H1 (cell line): ENCODE measurements at regions not wholly inside any gene's neighbourhood (a gene's known extent, or its start where the extent isn't known, plus 50 kb on each side); places are given as distances from the start of the nearest gene placed in this dataset.

Experiments used
- CTCF ChIA-PET: fragments of 300-600 bp; sonication (Branson Sonifier 250); formaldehyde crosslinking; loops from one replicate; lab custom pipeline; 2021; ENCODE audit not compliant: partially characterized antibody; lab: Charles Lee
- POLR2A ChIA-PET: fragments of 300-600 bp; sonication (Branson Sonifier 250); formaldehyde crosslinking; loops from one replicate; lab custom pipeline; 2021; ENCODE audit warnings: inconsistent platforms; ENCODE audit not compliant: partially characterized antibody; lab: Charles Lee
- DNase-seq, 2 experiments: peaks; one replicate each; pipeline versions ENCODE4 v3.0.0 to v3.0.0-alpha.2; 2010 to 2022; ENCODE audit warnings: low spot score in 2 of 2, low read depth in 1 of 2, mixed read lengths in 1 of 2
- FAIRE-seq: peaks from 2 replicates; lab custom pipeline; 2011; peaks lifted over from hg19 to GRCh38; lab: Jason Lieb, UNC
- H2AFZ ChIP-seq: 2 replicates; pipeline ENCODE4 v1.8.1; 2012; ENCODE audit warnings: low read length, inconsistent platforms
- H2AK5ac ChIP-seq: 2 replicates; pipeline ENCODE4 v1.6.1; 2013; ENCODE audit warnings: low read depth, low read length
- H2BK120ac ChIP-seq: replicated peaks from 2 replicates; pipeline ENCODE3; 2013; ENCODE audit warnings: low read depth, low read length, inconsistent platforms
- H2BK12ac ChIP-seq: 2 replicates; pipeline ENCODE4 v1.6.1; 2013; ENCODE audit warnings: low read depth, low read length
- H2BK15ac ChIP-seq: 2 replicates; pipeline ENCODE4 v1.6.1; 2013; ENCODE audit warnings: low read length
- H2BK20ac ChIP-seq: 2 replicates; pipeline ENCODE4 v1.6.1; 2013; ENCODE audit warnings: low read length
- H2BK5ac ChIP-seq: 2 replicates; pipeline ENCODE4 v1.6.1; 2013; ENCODE audit warnings: low read depth, low read length
- H3K14ac ChIP-seq: 2 replicates; pipeline ENCODE4 v1.6.1; 2013; ENCODE audit warnings: inconsistent platforms; ENCODE audit not compliant: insufficient read length
- H3K18ac ChIP-seq: 2 replicates; pipeline ENCODE4 v1.6.1; 2013; ENCODE audit warnings: low read length; ENCODE audit errors: extremely low read depth
- H3K23ac ChIP-seq: 2 replicates; pipeline ENCODE4 v1.6.1; 2013; ENCODE audit warnings: inconsistent platforms; ENCODE audit not compliant: insufficient read length
- H3K23me2 ChIP-seq: 2 replicates; pipeline ENCODE4 v1.6.1; 2013; ENCODE audit warnings: low read depth, low read length
- H3K27ac ChIP-seq: 2 replicates; pipeline ENCODE4 v1.6.1; 2011; ENCODE audit warnings: low read depth, low read length, inconsistent platforms
- H3K27me3 ChIP-seq, 4 experiments: replicated peaks in 1 of 4; 1 replicate in 1 of 4; 2 replicates in 3 of 4; pipeline versions ENCODE4 v1.6.1 to v1.8.1; 2011 to 2013; ENCODE audit warnings: low read length in 3 of 4, mild to moderate bottlenecking in 3 of 4, inconsistent platforms in 2 of 4, mixed read lengths in 2 of 4, moderate library complexity in 1 of 4; ENCODE audit not compliant: control insufficient read depth in 3 of 4, insufficient read depth in 3 of 4; ENCODE audit errors: extremely low read depth in 1 of 4
- H3K36me3 ChIP-seq, 4 experiments: 2 replicates each; pipeline versions ENCODE4 v1.6.1 to v1.8.1; 2011 to 2013; ENCODE audit warnings: mild to moderate bottlenecking in 4 of 4, low read length in 3 of 4, moderate library complexity in 2 of 4, control low read depth in 1 of 4, inconsistent platforms in 1 of 4; ENCODE audit not compliant: insufficient read depth in 4 of 4, control insufficient read depth in 2 of 4
- H3K4ac ChIP-seq: replicated peaks from 2 replicates; pipeline ENCODE3; 2013; ENCODE audit warnings: low read length, low read depth, mixed read lengths, inconsistent platforms; ENCODE audit not compliant: insufficient read length
- H3K4me1 ChIP-seq, 4 experiments: replicated peaks in 1 of 4; 1 replicate in 1 of 4; 2 replicates in 3 of 4; pipeline versions ENCODE4 v1.6.1 to v1.8.1; 2011 to 2013; ENCODE audit warnings: low read length in 3 of 4, inconsistent platforms in 2 of 4, mixed read lengths in 1 of 4; ENCODE audit not compliant: insufficient read depth in 4 of 4, control insufficient read depth in 3 of 4
- H3K4me2 ChIP-seq, 2 experiments: 2 replicates each; pipeline versions ENCODE4 v1.6.1 to v1.8.1; 2011 to 2013; ENCODE audit warnings: low read depth in 2 of 2, low read length in 2 of 2, control low read depth in 1 of 2, inconsistent platforms in 1 of 2, mild to moderate bottlenecking in 1 of 2; ENCODE audit not compliant: insufficient read depth in 1 of 2
- H3K4me3 ChIP-seq, 4 experiments: fragments of 200-600, 300-600 bp in 1 of 4; sonication (generic), shearing (Covaris generic), sonication (Bioruptor Twin) in 1 of 4; 2 replicates each; pipeline versions ENCODE4 v1.5.1 to v1.8.1; 2011 to 2016; ENCODE audit warnings: low read length in 4 of 4, low read depth in 3 of 4, control low read depth in 2 of 4, inconsistent platforms in 2 of 4, mild to moderate bottlenecking in 2 of 4, mixed read lengths in 1 of 4, moderate library complexity in 1 of 4; ENCODE audit not compliant: insufficient read depth in 2 of 4; ENCODE audit errors: extremely low read depth in 1 of 4
- H3K56ac ChIP-seq: replicated peaks from 2 replicates; pipeline ENCODE3; 2013; ENCODE audit warnings: low read depth, mild to moderate bottlenecking, mixed read lengths, low read length, inconsistent platforms; ENCODE audit not compliant: insufficient read length
- H3K79me1 ChIP-seq: 2 replicates; pipeline ENCODE4 v1.6.1; 2013; ENCODE audit warnings: low read depth, low read length, control low read depth
- H3K79me2 ChIP-seq, 2 experiments: 2 replicates each; pipeline versions ENCODE4 v1.6.1 to v1.8.1; 2012 to 2013; ENCODE audit warnings: low read length in 2 of 2, mild to moderate bottlenecking in 2 of 2, inconsistent platforms in 1 of 2; ENCODE audit not compliant: insufficient read depth in 2 of 2, control insufficient read depth in 1 of 2
- H3K9ac ChIP-seq, 4 experiments: replicated peaks in 1 of 4; 1 replicate in 1 of 4; 2 replicates in 3 of 4; pipeline versions ENCODE4 v1.6.1 to v1.8.1; 2011 to 2013; ENCODE audit warnings: low read depth in 3 of 4, low read length in 3 of 4, control low read depth in 2 of 4, mild to moderate bottlenecking in 2 of 4, moderate library complexity in 2 of 4, inconsistent platforms in 1 of 4; ENCODE audit errors: extremely low read depth in 1 of 4
- H3K9me3 ChIP-seq, 2 experiments: 2 replicates each; pipeline versions ENCODE4 v1.6.1 to v1.8.1; 2012 to 2013; ENCODE audit warnings: mild to moderate bottlenecking in 2 of 2, moderate library complexity in 2 of 2, control low read depth in 1 of 2, inconsistent platforms in 1 of 2, low read depth in 1 of 2, low read length in 1 of 2, mixed read lengths in 1 of 2; ENCODE audit not compliant: insufficient read depth in 2 of 2
- H4K20me1 ChIP-seq, 2 experiments: replicated peaks in 1 of 2; 2 replicates each; pipeline versions ENCODE3 to v1.8.1; 2011 to 2013; ENCODE audit warnings: inconsistent platforms in 2 of 2, low read length in 2 of 2, mild to moderate bottlenecking in 1 of 2; ENCODE audit not compliant: insufficient read depth in 2 of 2, control insufficient read depth in 1 of 2
- H4K5ac ChIP-seq: 2 replicates; pipeline ENCODE4 v1.6.1; 2013; ENCODE audit warnings: low read length, low read depth, mixed read lengths, inconsistent platforms; ENCODE audit not compliant: insufficient read length
- H4K8ac ChIP-seq: 2 replicates; pipeline ENCODE4 v1.8.0; 2013; ENCODE audit warnings: mild to moderate bottlenecking, moderate library complexity, low read length, inconsistent platforms; ENCODE audit not compliant: insufficient read depth; ENCODE audit errors: extremely low read depth
- H4K91ac ChIP-seq: replicated peaks from 2 replicates; pipeline ENCODE3; 2013; ENCODE audit warnings: low read length, mixed read lengths, inconsistent platforms; ENCODE audit not compliant: insufficient read length
- POLR2AphosphoS5 ChIP-seq: IDR thresholded peaks from 2 replicates; pipeline ENCODE4 v1.6.1; 2011; ENCODE audit warnings: low read depth, low read length
- SIN3A ChIP-seq, 2 experiments: IDR thresholded peaks in 1 of 2; conservative IDR thresholded peaks in 1 of 2; 2 replicates each; pipeline ENCODE4 v1.6.1; 2011 to 2012; ENCODE audit warnings: low read length in 2 of 2, improper control_type of control experiment in 1 of 2, low read depth in 1 of 2, mild to moderate bottlenecking in 1 of 2

GRCh38 chr6:63521475-63522210, 50.6 kb upstream of the LOC128125822 start:
- Histone ChIP-seq H4K5ac (no peak overlapping the region), H3K36me3 (no peaks in the 10 kb centered on the region), H2AFZ (no peak overlapping the region), H2AK5ac (no peak overlapping the region), H3K27ac (no peak overlapping the region), H3K9me3 (no peaks in the 10 kb centered on the region), H3K4me3 (no peak overlapping the region), H3K23me2 (no peaks in the 10 kb centered on the region), H3K79me2 (no peaks in the 10 kb centered on the region), H4K8ac (no peak overlapping the region), H3K4me1 (no peaks in the 10 kb centered on the region), H3K14ac (no peak overlapping the region), H2BK120ac (no peak overlapping the region), H3K79me1 (no peaks in the 10 kb centered on the region), H3K56ac (no peak overlapping the region), H3K18ac (no peak overlapping the region), H3K4me2 (no peak overlapping the region), H2BK15ac (no peak overlapping the region), H2BK5ac (no peak overlapping the region), H4K20me1 (no peaks in the 10 kb centered on the region), H3K9ac (no peak overlapping the region), H2BK12ac (no peak overlapping the region), H2BK20ac (no peak overlapping the region), H4K91ac (no peak overlapping the region), H3K4ac (no peak overlapping the region), H3K23ac (no peak overlapping the region), H3K27me3 (no peaks in the 10 kb centered on the region)
- CTCF ChIA-PET: no interaction called here
- TF ChIP-seq POLR2AphosphoS5 (no peak), SIN3A (conservative IDR thresholded peaks at IDR 0.05 in 1 of 2, IDR thresholded peaks at IDR 0.05 in 1 of 2; ENCODE audit: low read depth in 1 of 2, low read length in 2 of 2) (no peak)
- FAIRE-seq (no peak), DNase-seq (no peak)
- POLR2A ChIA-PET: no interaction called here
